ENCODE measurements at regions not wholly inside any gene's neighbourhood (a gene's known extent, or its start where the extent isn't known, plus 50 kb on each side); places are given as distances from the start of the nearest gene placed in this dataset.

- Histone ChIP-seq H2AFZ (ENCODE audit: low read depth, low read length, poor library complexity, severe bottlenecking) (no peak overlapping the region), H3K4me3 (replicated peaks in 1 of 2; ENCODE audit: low read depth in 1 of 2, low read length in 2 of 2) (no peak overlapping the region), H4K20me1 (ENCODE audit: insufficient read depth) (no peaks in the 10 kb centered on the region), H3K79me2 (ENCODE audit: insufficient read depth, low read length) (no peaks in the 10 kb centered on the region), H3K27ac (ENCODE audit: low read depth, low read length) (no peak overlapping the region), H3K4me1 (ENCODE audit: control insufficient read depth in 1 of 2, insufficient read depth in 2 of 2, low read length in 2 of 2) (no peaks in the 10 kb centered on the region), H3K4me2 (ENCODE audit: low read length) (no peak overlapping the region), H3K27me3 (ENCODE audit: insufficient read depth, low read length) (no peaks in the 10 kb centered on the region), H3K36me3 (ENCODE audit: control insufficient read depth in 1 of 2, insufficient read depth in 2 of 2, low read length in 2 of 2) (no peaks in the 10 kb centered on the region), H3K9me2 (ENCODE audit: insufficient read depth) (no peaks in the 10 kb centered on the region), H3K9ac (ENCODE audit: low read length) (no peak overlapping the region), H3K9me3 (ENCODE audit: control insufficient read depth in 1 of 2, insufficient read depth in 1 of 2, low read depth in 1 of 2, low read length in 2 of 2) (no peaks in the 10 kb centered on the region)
- intact Hi-C loops (cut with micrococcal nuclease): no loop called here
- DNase-seq (ENCODE audit: low read depth, low spot score) (no peak), ATAC-seq (no peak)
- BruUV-seq (replicated peaks): no TSS peak
- POLR2A ChIA-PET: no interaction called here
- RAD21 ChIA-PET (ENCODE audit: low non-redundant PET in 1 of 2, low total read pairs in 2 of 2, uncharacterized antibody in 2 of 2, unreplicated experiment in 2 of 2): no interaction called here
- CTCF ChIA-PET: no interaction called here
- no peak for TF ChIP-seq RAD21 (IDR thresholded peaks at IDR 0.05; ENCODE audit: low read depth)
Measured at GRCh38 chr6:9901376-9901775, 513.5 kb downstream of the TFAP2A start.

GRCh38 chr6:9896806-9897205, 518.1 kb downstream of the TFAP2A start:
- Histone ChIP-seq H3K27ac (ENCODE audit: low read depth, low read length) (no peak overlapping the region), H3K27me3 (ENCODE audit: insufficient read depth, low read length) (no peaks in the 10 kb centered on the region), H3K9ac (ENCODE audit: low read length) (no peak overlapping the region), H3K36me3 (ENCODE audit: control insufficient read depth in 1 of 2, insufficient read depth in 2 of 2, low read length in 2 of 2) (no peaks in the 10 kb centered on the region), H3K4me2 (ENCODE audit: low read length) (no peak overlapping the region), H3K9me2 (ENCODE audit: insufficient read depth) (no peaks in the 10 kb centered on the region), H3K9me3 (ENCODE audit: control insufficient read depth in 1 of 2, insufficient read depth in 1 of 2, low read depth in 1 of 2, low read length in 2 of 2) (no peaks in the 10 kb centered on the region), H4K20me1 (ENCODE audit: insufficient read depth) (no peaks in the 10 kb centered on the region; the same call in 1 of the 2 replicates), H3K4me3 (replicated peaks in 1 of 2; ENCODE audit: low read depth in 1 of 2, low read length in 2 of 2) (no peak overlapping the region), H3K4me1 (ENCODE audit: control insufficient read depth in 1 of 2, insufficient read depth in 2 of 2, low read length in 2 of 2) (no peaks in the 10 kb centered on the region), H3K79me2 (ENCODE audit: insufficient read depth, low read length) (no peaks in the 10 kb centered on the region), H2AFZ (ENCODE audit: low read depth, low read length, poor library complexity, severe bottlenecking) (no peak overlapping the region)
- ATAC-seq: no peak
- TF ChIP-seq ATF3 (IDR thresholded peaks at IDR 0.05) (no peak), TCF7L2 (IDR thresholded peaks at IDR 0.05; ENCODE audit: borderline replicate concordance, extremely low read depth, insufficient read depth, insufficient read length) (no peak), CBX3 (IDR thresholded peaks at IDR 0.05; ENCODE audit: low read depth) (no peak), ZFX (IDR thresholded peaks at IDR 0.05) (no peak), EGR1 (IDR thresholded peaks at IDR 0.05; ENCODE audit: low read depth) (no peak), SIN3A (IDR thresholded peaks at IDR 0.05; ENCODE audit: low read depth) (no peak), SP1 (IDR thresholded peaks at IDR 0.05; ENCODE audit: low read depth) (no peak), MAX (IDR thresholded peaks at IDR 0.05) (no peak), ZNF274 (IDR thresholded peaks at IDR 0.05; ENCODE audit: low read depth, low read length) (no peak), CEBPB (IDR thresholded peaks at IDR 0.05; ENCODE audit: low read depth) (no peak)
- no peak for DNase-seq (ENCODE audit: low read depth, low spot score)
- ChIA-PET CTCF (no interaction called here), RAD21 (ENCODE audit: low non-redundant PET in 1 of 2, low total read pairs in 2 of 2, uncharacterized antibody in 2 of 2, unreplicated experiment in 2 of 2) (no interaction called here), POLR2A (no interaction called here)
- BruUV-seq (replicated peaks): no TSS peak
- intact Hi-C loops (cut with micrococcal nuclease): no loop called here
